Stomach (tissue), 4 donors: ENCODE measurements at regions not wholly inside any gene's neighbourhood (a gene's known extent, or its start where the extent isn't known, plus 50 kb on each side); places are given as distances from the start of the nearest gene placed in this dataset.

Source experiments
- EP300 ChIP-seq: sonication (generic); formaldehyde crosslinking; IDR thresholded peaks from one replicate; pipeline ENCODE4 v1.6.1; 2017; ENCODE audit warnings: antibody characterized with exemption
- POLR2A ChIP-seq, 4 donors: fragments of 450-650 bp; IDR thresholded peaks; one replicate each; pipeline ENCODE4 v1.6.1; 2016; ENCODE audit warnings: antibody characterized with exemption in 4 of 4, control low read depth in 2 of 4, mild to moderate bottlenecking in 1 of 4, moderate library complexity in 1 of 4
- POLR2AphosphoS5 ChIP-seq, 3 donors: sonication (generic); formaldehyde crosslinking; IDR thresholded peaks; one replicate each; pipeline ENCODE4 v1.6.1; 2016; ENCODE audit warnings: antibody characterized with exemption in 3 of 3
- TF ChIP-seq, protein P1 (sequence below), 7 experiments: fragments of 450-650 bp in 4 of 7; fragments of 200-600 bp in 3 of 7; sonication (generic) in 3 of 7; IDR thresholded peaks; one replicate each; pipeline ENCODE4 v1.5.1; 2016 to 2019; ENCODE audit warnings: antibody characterized with exemption in 7 of 7, control low read depth in 2 of 7, mild to moderate bottlenecking in 1 of 7

DNA sequence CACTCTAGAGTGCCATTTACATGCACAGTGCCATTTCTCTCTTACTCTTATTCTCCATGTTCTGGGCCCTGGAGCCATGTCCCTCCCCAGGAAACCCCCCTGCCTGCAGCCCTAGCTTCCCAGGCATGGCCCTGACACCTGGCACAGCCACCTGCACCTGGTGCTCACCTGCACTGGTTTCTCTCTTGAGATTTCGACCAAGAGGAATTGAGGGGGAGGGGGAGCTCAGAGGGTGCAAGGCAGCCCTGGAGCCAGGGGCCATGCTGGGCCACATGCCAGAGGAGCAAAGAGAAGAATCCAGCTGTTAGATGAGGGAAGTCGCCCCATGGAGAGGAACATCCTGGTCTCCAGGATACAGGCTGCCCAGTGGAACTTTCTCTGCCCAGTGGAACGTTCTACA lies 65.0 kb upstream of the RAPGEF1 start:
- TF ChIP-seq POLR2A (IDR thresholded peaks at IDR 0.05) (no peak), POLR2AphosphoS5 (IDR thresholded peaks at IDR 0.05) (no peak), EP300 (no peak)
- TF ChIP-seq, protein P1, sequence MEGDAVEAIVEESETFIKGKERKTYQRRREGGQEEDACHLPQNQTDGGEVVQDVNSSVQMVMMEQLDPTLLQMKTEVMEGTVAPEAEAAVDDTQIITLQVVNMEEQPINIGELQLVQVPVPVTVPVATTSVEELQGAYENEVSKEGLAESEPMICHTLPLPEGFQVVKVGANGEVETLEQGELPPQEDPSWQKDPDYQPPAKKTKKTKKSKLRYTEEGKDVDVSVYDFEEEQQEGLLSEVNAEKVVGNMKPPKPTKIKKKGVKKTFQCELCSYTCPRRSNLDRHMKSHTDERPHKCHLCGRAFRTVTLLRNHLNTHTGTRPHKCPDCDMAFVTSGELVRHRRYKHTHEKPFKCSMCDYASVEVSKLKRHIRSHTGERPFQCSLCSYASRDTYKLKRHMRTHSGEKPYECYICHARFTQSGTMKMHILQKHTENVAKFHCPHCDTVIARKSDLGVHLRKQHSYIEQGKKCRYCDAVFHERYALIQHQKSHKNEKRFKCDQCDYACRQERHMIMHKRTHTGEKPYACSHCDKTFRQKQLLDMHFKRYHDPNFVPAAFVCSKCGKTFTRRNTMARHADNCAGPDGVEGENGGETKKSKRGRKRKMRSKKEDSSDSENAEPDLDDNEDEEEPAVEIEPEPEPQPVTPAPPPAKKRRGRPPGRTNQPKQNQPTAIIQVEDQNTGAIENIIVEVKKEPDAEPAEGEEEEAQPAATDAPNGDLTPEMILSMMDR (IDR thresholded peaks at IDR 0.05), result no peak
